HG02763 (cell line): ENCODE measurements at regions not wholly inside any gene's neighbourhood (a gene's known extent, or its start where the extent isn't known, plus 50 kb on each side); places are given as distances from the start of the nearest gene placed in this dataset.

Experiments
- ATAC-seq: cut with Tn5 transposase; IDR thresholded peaks from one replicate; pipeline ENCODE4 v1.9.1; 2021; ENCODE audit warnings: mild to moderate bottlenecking, moderate library complexity; ENCODE audit not compliant: unreplicated experiment

- no peak for ATAC-seq
Measured at GRCh38 chr1:177490036-177490639, 319.4 kb downstream of the BRINP2 start.

- no peak for ATAC-seq
Measured at GRCh38 chr1:177488722-177489121, 318.0 kb downstream of the BRINP2 start.

- no peak for ATAC-seq
Measured at GRCh38 chr1:177487481-177487880, 316.7 kb downstream of the BRINP2 start.

- no peak for ATAC-seq
Measured at GRCh38 chr1:177480741-177481305, 310.1 kb downstream of the BRINP2 start.

- ATAC-seq = no peak
Measured at GRCh38 chr1:177479600-177479999, 308.8 kb downstream of the BRINP2 start.

- no peak for ATAC-seq
Measured at GRCh38 chr1:177476676-177477075, 305.9 kb downstream of the BRINP2 start.

GRCh38 chr1:177472567-177472966 is 301.8 kb downstream of the BRINP2 start:
- no peak for ATAC-seq

GRCh38 chr1:177471244-177471643 is 300.5 kb downstream of the BRINP2 start:
- no peak for ATAC-seq

GRCh38 chr1:177469519-177469918 is 298.8 kb downstream of the BRINP2 start:
- ATAC-seq = no peak

- no peak for ATAC-seq
Measured at GRCh38 chr1:177466286-177466685, 295.5 kb downstream of the BRINP2 start.

GRCh38 chr1:177464686-177465085 is 293.9 kb downstream of the BRINP2 start:
- no peak for ATAC-seq

- ATAC-seq = no peak
Measured at GRCh38 chr1:177451191-177451590, 280.4 kb downstream of the BRINP2 start.

GRCh38 chr1:177448652-177449357 is 278.0 kb downstream of the BRINP2 start:
- ATAC-seq = no peak

- no peak for ATAC-seq
Measured at GRCh38 chr1:177448036-177448615, 277.4 kb downstream of the BRINP2 start.

GRCh38 chr1:177444997-177445746 is 274.4 kb downstream of the BRINP2 start:
- ATAC-seq = no peak

GRCh38 chr1:177443003-177443402 is 272.2 kb downstream of the BRINP2 start:
- no peak for ATAC-seq

GRCh38 chr1:177442584-177442983 is 271.8 kb downstream of the BRINP2 start:
- ATAC-seq = no peak

- no peak for ATAC-seq
Measured at GRCh38 chr1:177441281-177441680, 270.5 kb downstream of the BRINP2 start.

- ATAC-seq = no peak
Measured at GRCh38 chr1:177440821-177441220, 270.1 kb downstream of the BRINP2 start.

- no peak for ATAC-seq
Measured at GRCh38 chr1:177439301-177439700, 268.5 kb downstream of the BRINP2 start.

GRCh38 chr1:177435364-177435763 is 264.6 kb downstream of the BRINP2 start:
- ATAC-seq = no peak
